Calu3 (cell line): ENCODE measurements at regions not wholly inside any gene's neighbourhood (a gene's known extent, or its start where the extent isn't known, plus 50 kb on each side); places are given as distances from the start of the nearest gene placed in this dataset.
A peak's percentile ranks its signal among the peaks of the same experiment; 100 is the strongest.

Source experiments
- BruUV-seq: library from RNA; stranded (reverse); fragments of 400-500 nt; replicated peaks from 2 replicates; lab custom pipeline; 2021; lab: Mats Ljungman, UMichigan
- CTCF ChIA-PET: fragments of 300-600 bp; sonication (Branson Sonifier 250); formaldehyde crosslinking; loops from one replicate; lab custom pipeline; 2022; ENCODE audit warnings: antibody characterized with exemption; lab: Charles Lee
- DNase-seq: peaks from one replicate; pipeline ENCODE4 v3.0.0; 2022
- H3K27ac Mint-ChIP-seq: one replicate; pipeline ENCODE4 v1.8.0; 2022; ENCODE audit warnings: mixed read lengths; ENCODE audit not compliant: unreplicated experiment
- H3K27me3 Mint-ChIP-seq: one replicate; pipeline ENCODE4 v1.8.0; 2022; ENCODE audit warnings: mixed read lengths; ENCODE audit not compliant: unreplicated experiment
- H3K36me3 Mint-ChIP-seq: one replicate; pipeline ENCODE4 v1.8.0; 2022; ENCODE audit warnings: mild to moderate bottlenecking, moderate library complexity, mixed read lengths; ENCODE audit not compliant: insufficient read depth, unreplicated experiment
- H3K4me1 Mint-ChIP-seq: one replicate; pipeline ENCODE4 v1.8.0; 2022; ENCODE audit warnings: mild to moderate bottlenecking, low read depth, mixed read lengths; ENCODE audit not compliant: unreplicated experiment
- H3K4me3 Mint-ChIP-seq: one replicate; pipeline ENCODE4 v1.8.0; 2022; ENCODE audit warnings: mild to moderate bottlenecking, low read depth, moderate library complexity, mixed read lengths; ENCODE audit not compliant: unreplicated experiment
- H3K9me3 Mint-ChIP-seq: one replicate; pipeline ENCODE4 v1.8.0; 2022; ENCODE audit warnings: low read depth, mixed read lengths; ENCODE audit not compliant: unreplicated experiment
- intact Hi-C: fragments of 100-400 bp; cut with micrococcal nuclease; formaldehyde crosslinking; loops from one replicate; pipeline ENCODE4 v1.10.0; 2022; ENCODE audit not compliant: unreplicated experiment
- TF ChIP-seq, protein P1 (sequence below): fragments of 200-600 bp; IDR thresholded peaks from one replicate; pipeline ENCODE4 v1.8.0; 2022; ENCODE audit warnings: antibody characterized with exemption; ENCODE audit not compliant: unreplicated experiment

DNA sequence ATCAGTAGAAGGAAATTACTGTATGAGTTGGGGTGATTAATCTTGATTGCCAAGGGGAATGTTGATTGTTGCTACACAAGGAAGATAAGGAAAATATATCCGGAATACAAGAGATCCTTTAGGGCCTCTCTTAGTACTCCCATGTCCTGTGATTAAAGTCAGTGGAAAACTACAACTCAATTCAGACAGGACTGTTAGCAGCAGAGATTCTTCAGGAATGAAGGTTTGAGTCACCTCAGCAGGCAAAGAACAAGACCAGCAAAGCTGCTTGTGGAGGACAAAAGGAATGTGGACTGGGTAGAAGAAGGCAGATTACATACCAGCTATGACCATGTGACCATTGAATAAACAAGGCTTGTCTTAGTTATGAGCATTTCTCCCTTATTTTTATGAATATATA is 478.2 kb downstream of the BUD13 start:
- no peaks in the 10 kb centered on the region for H3K27me3 Mint-ChIP-seq
- peak; percentile 23 for DNase-seq
- no peak overlapping the region for H3K4me3 Mint-ChIP-seq
- no peak overlapping the region for H3K27ac Mint-ChIP-seq
- H3K9me3 Mint-ChIP-seq, result no peaks in the 10 kb centered on the region
- no peaks in the 10 kb centered on the region for H3K36me3 Mint-ChIP-seq
- no peaks in the 10 kb centered on the region for H3K4me1 Mint-ChIP-seq
- BruUV-seq, result no TSS peak
- TF ChIP-seq, protein P1, sequence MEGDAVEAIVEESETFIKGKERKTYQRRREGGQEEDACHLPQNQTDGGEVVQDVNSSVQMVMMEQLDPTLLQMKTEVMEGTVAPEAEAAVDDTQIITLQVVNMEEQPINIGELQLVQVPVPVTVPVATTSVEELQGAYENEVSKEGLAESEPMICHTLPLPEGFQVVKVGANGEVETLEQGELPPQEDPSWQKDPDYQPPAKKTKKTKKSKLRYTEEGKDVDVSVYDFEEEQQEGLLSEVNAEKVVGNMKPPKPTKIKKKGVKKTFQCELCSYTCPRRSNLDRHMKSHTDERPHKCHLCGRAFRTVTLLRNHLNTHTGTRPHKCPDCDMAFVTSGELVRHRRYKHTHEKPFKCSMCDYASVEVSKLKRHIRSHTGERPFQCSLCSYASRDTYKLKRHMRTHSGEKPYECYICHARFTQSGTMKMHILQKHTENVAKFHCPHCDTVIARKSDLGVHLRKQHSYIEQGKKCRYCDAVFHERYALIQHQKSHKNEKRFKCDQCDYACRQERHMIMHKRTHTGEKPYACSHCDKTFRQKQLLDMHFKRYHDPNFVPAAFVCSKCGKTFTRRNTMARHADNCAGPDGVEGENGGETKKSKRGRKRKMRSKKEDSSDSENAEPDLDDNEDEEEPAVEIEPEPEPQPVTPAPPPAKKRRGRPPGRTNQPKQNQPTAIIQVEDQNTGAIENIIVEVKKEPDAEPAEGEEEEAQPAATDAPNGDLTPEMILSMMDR, result no peak
- intact Hi-C loops, result loop anchor here (10.0 kb wide), 1 partner anchor 200 kb away; no protein-coding TSS in a partner anchor
- CTCF ChIA-PET, result interaction anchor here (0.9 kb wide), 1 partner anchor 10 kb away, joined by 3 read pairs; no protein-coding TSS in a partner anchor

GRCh38 chr11:116287866-116288265 is 484.9 kb downstream of the BUD13 start:
- Mint-ChIP-seq H3K4me3 (no peak overlapping the region), H3K4me1 (no peaks in the 10 kb centered on the region), H3K27ac (no peak overlapping the region), H3K27me3 (peaks cover 14% of the 10 kb centered on the region), H3K9me3 (peaks cover 3% of the 10 kb centered on the region), H3K36me3 (no peaks in the 10 kb centered on the region)
- intact Hi-C loops, result no loop called here
- CTCF ChIA-PET, result no interaction called here
- no TSS peak for BruUV-seq
- TF ChIP-seq, protein P1, result no peak
- DNase-seq, result no peak

DNA sequence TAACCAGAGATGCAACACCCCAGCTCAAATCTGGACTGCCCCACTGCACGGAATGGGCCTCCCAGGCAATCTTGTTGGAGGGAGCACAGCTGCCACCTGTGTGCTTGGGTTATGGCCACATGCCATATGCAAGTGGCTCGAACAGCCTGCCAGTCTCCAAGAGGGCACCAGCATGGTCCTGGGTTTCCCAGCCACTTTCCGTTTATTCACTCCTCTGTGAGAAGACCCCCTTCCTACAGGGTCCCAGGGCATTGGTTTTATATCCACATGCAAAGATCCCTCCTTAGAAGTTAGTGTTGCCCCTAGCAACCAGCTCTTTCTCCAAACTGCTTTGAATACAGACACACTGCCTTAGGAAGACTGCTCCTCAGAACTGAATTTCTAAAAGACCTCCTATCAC is 487.8 kb downstream of the BUD13 start:
- no peak for DNase-seq
- Mint-ChIP-seq H3K27me3 (peaks cover 23% of the 10 kb centered on the region), H3K36me3 (no peaks in the 10 kb centered on the region), H3K9me3 (peaks cover 3% of the 10 kb centered on the region), H3K4me3 (no peak overlapping the region), H3K4me1 (no peaks in the 10 kb centered on the region), H3K27ac (no peak overlapping the region)
- CTCF ChIA-PET, result interaction anchor here (0.8 kb wide), 1 partner anchor 9 kb away, joined by 3 read pairs; no protein-coding TSS in a partner anchor
- TF ChIP-seq, protein P1, result no peak
- intact Hi-C loops, result no loop called here
- BruUV-seq, result no TSS peak

DNA sequence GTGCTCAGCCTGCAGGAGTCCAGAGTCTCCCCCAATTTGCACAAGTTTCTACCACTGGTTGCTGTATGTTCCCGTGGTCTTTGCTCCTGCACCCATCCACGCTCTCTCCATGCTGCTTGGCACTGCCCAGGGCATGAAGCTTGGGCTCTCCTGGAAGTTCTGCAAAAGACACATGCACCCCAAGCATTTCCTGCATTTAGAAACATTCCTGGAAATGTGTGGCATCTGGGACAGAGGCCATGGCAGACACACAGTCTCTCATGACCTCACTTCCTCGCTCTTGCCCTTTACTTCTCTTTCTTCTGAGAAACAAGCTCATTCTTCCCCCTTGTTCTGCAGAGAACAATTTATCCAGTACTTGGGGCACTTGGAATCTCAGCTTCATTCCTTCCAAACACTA is 489.5 kb downstream of the BUD13 start:
- Mint-ChIP-seq H3K27ac (no peak overlapping the region), H3K9me3 (no peaks in the 10 kb centered on the region), H3K4me1 (no peaks in the 10 kb centered on the region), H3K27me3 (peaks cover 29% of the 10 kb centered on the region), H3K36me3 (no peaks in the 10 kb centered on the region), H3K4me3 (no peak overlapping the region)
- TF ChIP-seq, protein P1, result no peak
- intact Hi-C loops, result no loop called here
- no TSS peak for BruUV-seq
- CTCF ChIA-PET, result no interaction called here
- no peak for DNase-seq
